ENCODE measurements at regions not wholly inside any gene's neighbourhood (a gene's known extent, or its start where the extent isn't known, plus 50 kb on each side); places are given as distances from the start of the nearest gene placed in this dataset.

- no peaks in the 10 kb centered on the region for H3K36me3 ChIP-seq (ENCODE audit: control insufficient read depth in 2 of 2, extremely low read depth in 1 of 2, insufficient read depth in 2 of 2, low read length in 2 of 2)
- POLR2A ChIA-PET = no interaction called here
- DNase-seq (ENCODE audit: low read depth, low spot score) = no peak
- TF ChIP-seq FOS (IDR thresholded peaks at IDR 0.05; ENCODE audit: borderline replicate concordance, insufficient read depth, low read length) (no peak), MAX (IDR thresholded peaks at IDR 0.05; ENCODE audit: insufficient read depth, insufficient read length) (no peak), EZH2 (IDR thresholded peaks at IDR 0.05; ENCODE audit: borderline replicate concordance, low read depth, low read length, severe bottlenecking) (no peak), JUN (IDR thresholded peaks at IDR 0.05; ENCODE audit: borderline replicate concordance, insufficient read depth, insufficient read length, low read depth) (no peak), GATA2 (IDR thresholded peaks at IDR 0.05; ENCODE audit: insufficient read depth, insufficient read length, low read depth, low read length) (no peak), POLR2A (IDR thresholded peaks at IDR 0.05; ENCODE audit: low read depth, low read length) (no peak), MYC (IDR thresholded peaks at IDR 0.05; ENCODE audit: low read depth, low read length) (no peak), POLR2AphosphoS5 (IDR thresholded peaks at IDR 0.05; ENCODE audit: insufficient read depth, low read depth, low read length) (no peak), CTCF (IDR thresholded peaks at IDR 0.05; ENCODE audit: extremely low read depth in 1 of 2, insufficient read depth in 1 of 2, low read depth in 1 of 2, low read length in 2 of 2) (no peak)
- H3K4me2 ChIP-seq (ENCODE audit: insufficient read depth, low read length) = no peak overlapping the region
- intact Hi-C loops (cut with micrococcal nuclease) = no loop called here
- dilution Hi-C loops (cut with MboI; ENCODE audit: extremely low pct_ligation_motif_present, low sequenced_read_pairs) = no loop called here
- no peak overlapping the region for H3K27ac ChIP-seq (ENCODE audit: insufficient read depth, low read depth, low read length)
- H3K4me3 ChIP-seq (replicated peaks in 1 of 3; ENCODE audit: insufficient read depth in 1 of 3, low read depth in 1 of 3, low read length in 3 of 3) = no peak overlapping the region
- peaks cover 7% of the 10 kb centered on the region for H3K4me1 ChIP-seq (ENCODE audit: control insufficient read depth, extremely low read depth, insufficient read depth, low read length)
- no peak overlapping the region for H3K9ac ChIP-seq (replicated peaks; ENCODE audit: extremely low read depth, insufficient read depth, low read length)
- H2AFZ ChIP-seq (ENCODE audit: low read depth, low read length) = no peak overlapping the region
- no peaks in the 10 kb centered on the region for H3K9me1 ChIP-seq (replicated peaks; ENCODE audit: control insufficient read depth, extremely low read depth, insufficient read depth, low read length)
- H3K79me2 ChIP-seq (ENCODE audit: control insufficient read depth, insufficient read depth, low read length) = no peaks in the 10 kb centered on the region
- no peaks in the 10 kb centered on the region for H3K9me3 ChIP-seq (replicated peaks; ENCODE audit: control insufficient read depth, insufficient read depth, low read length)
- BruUV-seq (replicated peaks) = no TSS peak
- no peak for FAIRE-seq
- CTCF ChIA-PET = no interaction called here
- no peaks in the 10 kb centered on the region for H4K20me1 ChIP-seq (replicated peaks; ENCODE audit: control insufficient read depth, extremely low read depth, insufficient read depth, low read length)
- H3K27me3 ChIP-seq (ENCODE audit: control insufficient read depth in 2 of 2, insufficient read depth in 2 of 2, low read length in 2 of 2) = no peaks in the 10 kb centered on the region
These were observed 586.7 kb upstream of the CHORDC1 start for GRCh38 chr11:90809581-90809980.

Data from endothelial cell of umbilical vein (primary cell).